Neural progenitor cell (in vitro differentiated cells): ENCODE measurements at regions not wholly inside any gene's neighbourhood (a gene's known extent, or its start where the extent isn't known, plus 50 kb on each side); places are given as distances from the start of the nearest gene placed in this dataset.

ENCODE experiments used
- DNase-seq: peaks from one replicate; pipeline ENCODE4 v3.0.0-alpha.2; 2016; ENCODE audit warnings: low spot score
- H2AFZ ChIP-seq: fragments of 200-600 bp; sonication (generic); replicated peaks from 2 replicates; pipeline ENCODE4 v1.6.1; 2016; ENCODE audit warnings: antibody characterized with exemption
- H3F3A ChIP-seq: fragments of 200-600 bp; sonication (generic); 2 replicates; pipeline ENCODE4 v1.6.1; 2016; ENCODE audit warnings: antibody characterized with exemption, low read depth
- H3K27ac ChIP-seq: fragments of 200-600 bp; sonication (generic); 2 replicates; pipeline ENCODE4 v1.5.1; 2016; ENCODE audit warnings: mild to moderate bottlenecking
- H3K27me3 ChIP-seq: fragments of 200-600 bp; sonication (generic); 2 replicates; pipeline ENCODE4 v1.6.1; 2016; ENCODE audit warnings: mild to moderate bottlenecking, moderate library complexity
- H3K36me3 ChIP-seq: fragments of 200-600 bp; sonication (generic); 2 replicates; pipeline ENCODE4 v1.5.1; 2016
- H3K4me1 ChIP-seq: fragments of 200-600 bp; sonication (generic); 2 replicates; pipeline ENCODE4 v1.6.1; 2016; ENCODE audit warnings: mixed run types
- H3K4me2 ChIP-seq: fragments of 200-600 bp; sonication (generic); 2 replicates; pipeline ENCODE4 v1.6.1; 2016
- H3K4me3 ChIP-seq: fragments of 200-600 bp; sonication (generic); 2 replicates; pipeline ENCODE4 v1.5.1; 2016
- H3K79me2 ChIP-seq: fragments of 200-600 bp; sonication (generic); 2 replicates; pipeline ENCODE4 v1.6.1; 2016; ENCODE audit warnings: low read depth
- H3K9ac ChIP-seq: fragments of 200-600 bp; sonication (generic); 2 replicates; pipeline ENCODE4 v1.6.1; 2016
- H3K9me3 ChIP-seq: fragments of 200-600 bp; sonication (generic); 2 replicates; pipeline ENCODE4 v1.5.1; 2016; ENCODE audit warnings: low read depth
- H4K20me1 ChIP-seq: fragments of 200-600 bp; sonication (generic); 2 replicates; pipeline ENCODE4 v1.6.1; 2016; ENCODE audit warnings: low read depth
- H3K27ac Mint-ChIP-seq: 3 replicates; pipeline ENCODE4 v1.8.0; 2021; ENCODE audit warnings: mixed read lengths
- H3K27me3 Mint-ChIP-seq: 2 replicates; pipeline ENCODE4 v1.8.0; 2022; ENCODE audit warnings: low read depth, mild to moderate bottlenecking, inconsistent platforms, moderate library complexity, mixed read lengths; ENCODE audit not compliant: insufficient read depth
- H3K36me3 Mint-ChIP-seq: 3 replicates; pipeline ENCODE4 v1.8.0; 2021; ENCODE audit warnings: mixed read lengths
- H3K4me1 Mint-ChIP-seq: 3 replicates; pipeline ENCODE4 v1.8.0; 2021; ENCODE audit warnings: mixed read lengths
- H3K4me3 Mint-ChIP-seq: 3 replicates; pipeline ENCODE4 v1.8.0; 2021; ENCODE audit warnings: mild to moderate bottlenecking, moderate library complexity, mixed read lengths
- H3K9me3 Mint-ChIP-seq: 3 replicates; pipeline ENCODE4 v1.8.0; 2020; ENCODE audit warnings: mixed read lengths
- EZH2 ChIP-seq: fragments of 200-600 bp; sonication (generic); IDR thresholded peaks from 2 replicates; pipeline ENCODE4 v1.6.1; 2017; ENCODE audit warnings: antibody characterized with exemption, mild to moderate bottlenecking, moderate library complexity
- EZH2phosphoT487 ChIP-seq: fragments of 200-600 bp; sonication (generic); IDR thresholded peaks from 2 replicates; pipeline ENCODE4 v1.6.1; 2017; ENCODE audit warnings: antibody characterized with exemption
- TF ChIP-seq, protein P1 (sequence below): fragments of 200-600 bp; sonication (generic); IDR thresholded peaks from 2 replicates; pipeline ENCODE4 v1.5.1; 2017; ENCODE audit warnings: antibody characterized with exemption, mild to moderate bottlenecking

DNA sequence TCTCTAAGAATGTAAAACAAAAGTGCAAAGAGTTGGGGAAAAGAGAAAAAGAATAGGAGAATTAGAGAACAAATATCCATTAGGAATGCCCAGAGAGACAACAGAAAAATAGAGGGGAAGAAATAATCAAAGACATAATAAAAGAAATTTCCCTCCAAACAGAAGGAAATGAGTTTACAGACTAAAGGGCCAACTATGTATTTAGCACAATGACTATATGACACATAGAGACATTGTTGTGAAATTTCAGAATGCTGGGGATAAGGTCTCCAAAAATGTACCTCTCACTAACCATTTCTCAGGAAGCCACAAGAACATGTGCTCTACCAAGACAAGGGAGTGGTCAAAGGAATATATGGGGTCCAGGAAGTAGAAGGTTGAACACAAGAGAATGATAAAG is 121.0 kb upstream of the ACSL4 start:
- DNase-seq = no peak
- peaks cover 23% of the 10 kb centered on the region for H3K9me3 Mint-ChIP-seq
- Histone ChIP-seq H3F3A (peaks cover 2% of the 10 kb centered on the region), H3K4me2 (no peak overlapping the region), H3K79me2 (no peaks in the 10 kb centered on the region), H3K36me3 (no peaks in the 10 kb centered on the region), H3K4me3 (no peak overlapping the region), H3K4me1 (peaks cover 8% of the 10 kb centered on the region), H3K27me3 (no peaks in the 10 kb centered on the region), H3K27ac (no peak overlapping the region), H3K9ac (no peak overlapping the region), H2AFZ (no peak overlapping the region), H4K20me1 (no peaks in the 10 kb centered on the region), H3K9me3 (no peaks in the 10 kb centered on the region)
- no peak overlapping the region for H3K27ac Mint-ChIP-seq
- H3K36me3 Mint-ChIP-seq = peaks cover 1% of the 10 kb centered on the region
- no peak overlapping the region for H3K4me3 Mint-ChIP-seq
- peaks cover 24% of the 10 kb centered on the region for H3K4me1 Mint-ChIP-seq
- no peak for TF ChIP-seq EZH2phosphoT487
- TF ChIP-seq EZH2 = no peak
- TF ChIP-seq, protein P1, sequence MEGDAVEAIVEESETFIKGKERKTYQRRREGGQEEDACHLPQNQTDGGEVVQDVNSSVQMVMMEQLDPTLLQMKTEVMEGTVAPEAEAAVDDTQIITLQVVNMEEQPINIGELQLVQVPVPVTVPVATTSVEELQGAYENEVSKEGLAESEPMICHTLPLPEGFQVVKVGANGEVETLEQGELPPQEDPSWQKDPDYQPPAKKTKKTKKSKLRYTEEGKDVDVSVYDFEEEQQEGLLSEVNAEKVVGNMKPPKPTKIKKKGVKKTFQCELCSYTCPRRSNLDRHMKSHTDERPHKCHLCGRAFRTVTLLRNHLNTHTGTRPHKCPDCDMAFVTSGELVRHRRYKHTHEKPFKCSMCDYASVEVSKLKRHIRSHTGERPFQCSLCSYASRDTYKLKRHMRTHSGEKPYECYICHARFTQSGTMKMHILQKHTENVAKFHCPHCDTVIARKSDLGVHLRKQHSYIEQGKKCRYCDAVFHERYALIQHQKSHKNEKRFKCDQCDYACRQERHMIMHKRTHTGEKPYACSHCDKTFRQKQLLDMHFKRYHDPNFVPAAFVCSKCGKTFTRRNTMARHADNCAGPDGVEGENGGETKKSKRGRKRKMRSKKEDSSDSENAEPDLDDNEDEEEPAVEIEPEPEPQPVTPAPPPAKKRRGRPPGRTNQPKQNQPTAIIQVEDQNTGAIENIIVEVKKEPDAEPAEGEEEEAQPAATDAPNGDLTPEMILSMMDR = no peak
- H3K27me3 Mint-ChIP-seq = peaks cover 13% of the 10 kb centered on the region

DNA sequence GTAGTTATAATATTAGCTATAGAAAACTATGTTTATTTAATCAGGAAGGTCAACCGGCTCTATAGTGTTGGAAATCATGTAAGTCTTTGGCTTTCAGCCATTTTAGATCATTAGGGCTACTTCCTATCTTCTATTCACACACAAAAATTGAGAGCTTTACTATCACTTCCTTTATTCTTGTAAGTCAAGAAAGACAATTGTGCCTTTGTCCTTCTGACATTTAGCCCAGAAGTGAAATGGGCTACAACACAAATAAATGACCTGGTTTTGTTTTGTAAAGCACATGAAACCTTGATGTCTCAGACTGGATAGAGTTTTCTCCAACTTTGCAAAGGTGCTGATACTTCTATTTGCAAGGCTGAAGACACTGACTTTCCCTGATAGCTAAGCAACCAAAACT is 122.4 kb upstream of the ACSL4 start:
- Mint-ChIP-seq H3K27me3 (peaks cover 13% of the 10 kb centered on the region), H3K9me3 (peaks cover 23% of the 10 kb centered on the region), H3K36me3 (peaks cover 1% of the 10 kb centered on the region), H3K4me1 (peaks cover 11% of the 10 kb centered on the region), H3K4me3 (no peak overlapping the region), H3K27ac (no peak overlapping the region)
- no peak for DNase-seq
- H3K4me2 ChIP-seq = no peak overlapping the region
- H3K27me3 ChIP-seq = no peaks in the 10 kb centered on the region
- no peaks in the 10 kb centered on the region for H3K36me3 ChIP-seq
- H3K9ac ChIP-seq = no peak overlapping the region
- H3K9me3 ChIP-seq = no peaks in the 10 kb centered on the region
- H3K4me3 ChIP-seq = no peak overlapping the region
- H3K79me2 ChIP-seq = no peaks in the 10 kb centered on the region
- H4K20me1 ChIP-seq = no peaks in the 10 kb centered on the region
- TF ChIP-seq EZH2 = no peak
- TF ChIP-seq EZH2phosphoT487 = no peak
- TF ChIP-seq, protein P1 = no peak
- no peak overlapping the region for H2AFZ ChIP-seq
- H3K4me1 ChIP-seq = peaks cover 6% of the 10 kb centered on the region
- no peak overlapping the region for H3K27ac ChIP-seq
- H3F3A ChIP-seq = no peaks in the 10 kb centered on the region

DNA sequence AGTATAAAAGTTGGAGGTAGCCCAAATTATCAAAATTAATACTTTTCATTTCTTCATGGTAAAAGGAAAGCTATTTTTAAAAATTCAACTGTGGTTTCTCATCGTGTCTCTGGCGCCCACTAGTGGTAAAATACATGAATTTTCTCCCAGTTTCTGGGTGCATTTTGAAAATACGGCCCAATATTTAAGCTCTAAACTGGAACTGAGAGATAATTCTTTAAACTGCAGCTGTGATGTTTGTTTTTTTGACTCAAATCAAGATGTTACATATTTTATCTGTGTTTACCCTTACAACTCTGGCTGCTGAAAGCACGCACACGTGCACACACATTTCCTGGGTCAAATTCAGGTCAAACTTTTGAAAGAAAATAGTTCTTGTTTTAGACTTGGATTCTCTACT is 123.9 kb upstream of the ACSL4 start:
- Histone ChIP-seq H3K9me3 (no peaks in the 10 kb centered on the region), H3K79me2 (no peaks in the 10 kb centered on the region), H3F3A (no peaks in the 10 kb centered on the region), H3K27me3 (no peaks in the 10 kb centered on the region), H2AFZ (no peak overlapping the region), H3K27ac (no peak overlapping the region), H3K36me3 (no peaks in the 10 kb centered on the region), H3K9ac (no peak overlapping the region), H3K4me2 (no peak overlapping the region), H4K20me1 (no peaks in the 10 kb centered on the region), H3K4me3 (no peak overlapping the region), H3K4me1 (no peaks in the 10 kb centered on the region)
- Mint-ChIP-seq H3K4me3 (no peak overlapping the region), H3K9me3 (peaks cover 23% of the 10 kb centered on the region), H3K36me3 (peaks cover 1% of the 10 kb centered on the region), H3K27ac (no peak overlapping the region), H3K4me1 (peaks cover 4% of the 10 kb centered on the region), H3K27me3 (peaks cover 12% of the 10 kb centered on the region)
- DNase-seq = peak; percentile 42
- TF ChIP-seq, protein P1 = peak; percentile 82
- TF ChIP-seq EZH2phosphoT487 = no peak
